RWPE2 (cell line): ENCODE measurements at regions not wholly inside any gene's neighbourhood (a gene's known extent, or its start where the extent isn't known, plus 50 kb on each side); places are given as distances from the start of the nearest gene placed in this dataset.
"Not testable (repeated sequence)": the region's sequence is repeated elsewhere in the genome, so short reads cannot be mapped to it uniquely, and the experiment has no call there.

Experiments
- ATAC-seq: fragments of 200-7000 bp; cut with Tn5 transposase; 3 replicates; pipeline ENCODE4 v1.9.1; 2021; ENCODE audit warnings: low read depth
- DNase-seq: peaks from one replicate; pipeline ENCODE4 v3.0.0-alpha.2; 2020; ENCODE audit warnings: low spot score
- H3K27ac ChIP-seq: fragments of 450-650 bp; 2 replicates; pipeline ENCODE4 v1.5.1; 2017; ENCODE audit warnings: mild to moderate bottlenecking; ENCODE audit not compliant: poor library complexity, severe bottlenecking
- H3K27me3 ChIP-seq: fragments of 250-450 bp; sonication (Bioruptor Pico); 2 replicates; pipeline ENCODE4 v1.5.1; 2021; ENCODE audit warnings: mild to moderate bottlenecking, moderate library complexity; ENCODE audit not compliant: insufficient read depth, poor library complexity, severe bottlenecking
- H3K36me3 ChIP-seq: fragments of 250-450 bp; sonication (Bioruptor Pico); 2 replicates; pipeline ENCODE4 v1.5.1; 2020; ENCODE audit warnings: low read depth, mild to moderate bottlenecking, moderate library complexity
- H3K4me1 ChIP-seq: fragments of 250-450 bp; sonication (Bioruptor Pico); 2 replicates; pipeline ENCODE4 v1.5.1; 2021; ENCODE audit warnings: mild to moderate bottlenecking, moderate library complexity; ENCODE audit not compliant: insufficient read depth, poor library complexity, severe bottlenecking
- H3K4me3 ChIP-seq: fragments of 250-450 bp; sonication (Bioruptor Pico); 2 replicates; pipeline ENCODE4 v1.5.1; 2021; ENCODE audit warnings: mild to moderate bottlenecking, moderate library complexity; ENCODE audit not compliant: severe bottlenecking
- H3K9me3 ChIP-seq: fragments of 250-450 bp; sonication (Bioruptor Pico); 2 replicates; pipeline ENCODE4 v1.5.1; 2021; ENCODE audit warnings: mild to moderate bottlenecking, moderate library complexity; ENCODE audit not compliant: severe bottlenecking
- CTCF ChIP-seq: fragments of 450-650 bp; IDR thresholded peaks from one replicate; pipeline ENCODE4 v1.5.1; 2017; ENCODE audit warnings: mild to moderate bottlenecking, moderate library complexity; ENCODE audit not compliant: poor library complexity, severe bottlenecking

DNA sequence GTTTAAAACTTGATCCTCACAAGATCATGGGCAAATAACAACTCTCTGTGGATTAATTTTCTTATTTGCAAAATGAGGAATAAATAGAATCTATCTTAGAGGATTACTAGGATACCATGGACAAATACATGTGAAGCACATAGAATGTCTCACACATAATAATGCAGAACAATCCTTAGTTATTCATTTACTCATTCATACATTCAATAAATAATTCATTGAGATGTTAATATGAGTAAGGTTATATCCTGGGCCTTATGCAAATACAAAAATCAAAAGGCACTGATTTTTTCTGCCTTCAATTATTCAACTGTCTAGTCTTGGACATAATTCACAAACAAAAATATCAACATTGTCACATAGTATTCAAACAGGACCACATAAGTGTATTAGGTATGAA lies 654.1 kb downstream of the MECOM start:
- H3K27ac ChIP-seq: no peak overlapping the region
- H3K9me3 ChIP-seq: no peaks in the 10 kb centered on the region
- H3K4me3 ChIP-seq: no peak overlapping the region
- no peaks in the 10 kb centered on the region for H3K4me1 ChIP-seq
- TF ChIP-seq CTCF: no peak
- ATAC-seq (no peak), DNase-seq (no peak)
- H3K36me3 ChIP-seq: no peaks in the 10 kb centered on the region
- no peaks in the 10 kb centered on the region for H3K27me3 ChIP-seq

DNA sequence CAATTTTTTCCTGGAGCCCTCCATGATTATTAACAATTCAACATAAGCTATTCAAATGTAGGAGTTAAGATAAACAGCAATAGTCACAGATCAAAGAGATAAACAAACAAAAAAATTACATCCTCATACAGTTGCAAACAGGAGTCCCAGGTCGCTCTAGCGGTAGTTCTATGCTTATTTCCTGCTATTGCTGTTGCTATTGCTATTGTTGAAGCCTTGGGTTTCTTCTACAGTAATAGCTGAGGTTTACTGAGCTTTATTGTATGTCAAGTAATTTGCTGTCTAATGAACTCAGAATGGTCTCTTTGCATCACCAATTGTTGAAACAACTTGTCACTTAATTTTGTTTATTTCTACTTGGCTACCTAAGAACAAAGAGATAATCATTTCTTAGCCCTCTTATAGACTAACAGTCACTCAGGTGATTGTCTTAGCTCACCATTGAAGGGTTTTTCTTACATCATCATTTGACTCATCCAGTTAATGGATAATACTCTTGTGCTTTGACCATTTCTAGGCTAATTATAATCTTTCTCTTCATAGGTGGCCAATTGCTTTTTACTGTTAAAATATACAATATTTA lies 654.6 kb downstream of the MECOM start:
- Histone ChIP-seq H3K36me3 (no peaks in the 10 kb centered on the region), H3K9me3 (no peaks in the 10 kb centered on the region), H3K27ac (no peak overlapping the region), H3K27me3 (no peaks in the 10 kb centered on the region), H3K4me1 (no peaks in the 10 kb centered on the region), H3K4me3 (no peak overlapping the region)
- DNase-seq: no peak
- ATAC-seq: no peak
- TF ChIP-seq CTCF: no peak

- DNase-seq (no peak), ATAC-seq (no peak)
- no peaks in the 10 kb centered on the region for H3K36me3 ChIP-seq
- no peak overlapping the region for H3K4me3 ChIP-seq
- H3K27ac ChIP-seq: no peak overlapping the region
- H3K27me3 ChIP-seq: no peaks in the 10 kb centered on the region
- H3K9me3 ChIP-seq: no peaks in the 10 kb centered on the region
- H3K4me1 ChIP-seq: no peaks in the 10 kb centered on the region
- no peak for TF ChIP-seq CTCF
Observed at GRCh38 chr3:169007145-169007544, 656.4 kb downstream of the MECOM start.

DNA sequence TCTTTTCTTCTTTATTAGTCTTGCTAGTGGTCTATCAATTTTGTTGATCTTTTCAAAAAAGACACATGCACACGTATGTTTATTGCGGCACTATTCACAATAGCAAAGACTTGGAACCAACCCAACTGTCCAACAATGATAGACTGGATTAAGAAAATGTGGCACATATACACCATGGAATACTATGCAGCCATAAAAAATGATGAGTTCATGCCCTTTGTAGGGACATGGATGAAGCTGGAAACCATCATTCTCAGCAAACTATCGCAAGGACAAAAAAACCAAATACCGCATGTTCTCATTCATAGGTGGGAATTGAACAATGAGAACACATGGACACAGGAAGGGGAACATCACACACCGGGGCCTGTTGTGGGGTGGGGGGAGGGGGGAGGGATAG lies 657.1 kb downstream of the MECOM start:
- H3K4me3 ChIP-seq, H3K36me3 ChIP-seq, H3K4me1 ChIP-seq, DNase-seq, ATAC-seq, H3K27ac ChIP-seq, H3K9me3 ChIP-seq, H3K27me3 ChIP-seq: not testable (repeated sequence)

GRCh38 chr3:169002689-169003088 lies 660.8 kb downstream of the MECOM start:
- Histone ChIP-seq H3K27me3 (no peaks in the 10 kb centered on the region), H3K9me3 (no peaks in the 10 kb centered on the region), H3K4me3 (no peak overlapping the region), H3K4me1 (no peaks in the 10 kb centered on the region), H3K27ac (no peak overlapping the region), H3K36me3 (no peaks in the 10 kb centered on the region)
- no peak for DNase-seq
- no peak for TF ChIP-seq CTCF
- ATAC-seq: no peak
